H1 (cell line): ENCODE measurements at regions not wholly inside any gene's neighbourhood (a gene's known extent, or its start where the extent isn't known, plus 50 kb on each side); places are given as distances from the start of the nearest gene placed in this dataset.

Experiments used
- ATF2 ChIP-seq: IDR thresholded peaks from 2 replicates; pipeline ENCODE4 v1.6.1; 2012; ENCODE audit warnings: low read length, inconsistent platforms
- CTCF ChIP-seq, 3 experiments: IDR thresholded peaks; 1 replicate in 2 of 3; 2 replicates in 1 of 3; pipeline versions ENCODE4 v1.5.1 to v1.6.1; 2011; ENCODE audit warnings: low read length in 3 of 3, mild to moderate bottlenecking in 3 of 3, inconsistent platforms in 2 of 3, low read depth in 1 of 3, moderate library complexity in 1 of 3; ENCODE audit not compliant: insufficient read depth in 1 of 3; ENCODE audit errors: control extremely low read depth in 1 of 3
- POLR2A ChIP-seq, 2 experiments: IDR thresholded peaks; 1 replicate in 1 of 2; 2 replicates in 1 of 2; pipeline ENCODE4 v1.6.1; 2011; ENCODE audit warnings: low read depth in 2 of 2, low read length in 2 of 2, mild to moderate bottlenecking in 2 of 2; ENCODE audit errors: control extremely low read depth in 1 of 2
- POLR2AphosphoS5 ChIP-seq: IDR thresholded peaks from 2 replicates; pipeline ENCODE4 v1.6.1; 2011; ENCODE audit warnings: low read depth, low read length
- RAD21 ChIP-seq, 2 experiments: IDR thresholded peaks in 1 of 2; conservative IDR thresholded peaks in 1 of 2; 2 replicates each; pipeline ENCODE4 v1.6.1; 2011; ENCODE audit warnings: low read depth in 2 of 2, low read length in 2 of 2, improper control_type of control experiment in 1 of 2, inconsistent platforms in 1 of 2, mild to moderate bottlenecking in 1 of 2, moderate library complexity in 1 of 2
- RXRA ChIP-seq: IDR thresholded peaks from 2 replicates; pipeline ENCODE4 v1.6.1; 2011; ENCODE audit warnings: low read depth, mild to moderate bottlenecking, low read length, moderate library complexity; ENCODE audit not compliant: insufficient read depth

- no peak for TF ChIP-seq RXRA
- TF ChIP-seq CTCF (IDR thresholded peaks at IDR 0.05; ENCODE audit: control extremely low read depth in 1 of 3, insufficient read depth in 1 of 3, low read depth in 1 of 3, low read length in 3 of 3): peak; percentile 75 to 93 (median 80)
- peak; percentile 88 to 91 for TF ChIP-seq RAD21 (IDR thresholded peaks at IDR 0.05 in 1 of 2, conservative IDR thresholded peaks at IDR 0.05 in 1 of 2; ENCODE audit: low read depth in 2 of 2, low read length in 2 of 2)
- no peak for TF ChIP-seq POLR2AphosphoS5
- no peak for TF ChIP-seq ATF2
- no peak for TF ChIP-seq POLR2A (IDR thresholded peaks at IDR 0.05; ENCODE audit: control extremely low read depth in 1 of 2, low read depth in 2 of 2, low read length in 2 of 2)
These were observed 136.0 kb upstream of the STX18 start for GRCh38 chr4:4677556-4678522.
